Naive thymus-derived CD4-positive, alpha-beta T cell (primary cell): ENCODE measurements at regions not wholly inside any gene's neighbourhood (a gene's known extent, or its start where the extent isn't known, plus 50 kb on each side); places are given as distances from the start of the nearest gene placed in this dataset.

ENCODE experiments used
- ATAC-seq: fragments of 150-1000 bp; cut with Tn5 transposase; 2 replicates; pipeline ENCODE4 v1.10.0; 2021; ENCODE audit warnings: mild to moderate bottlenecking, moderate library complexity
- CTCF ChIA-PET: fragments of 350-600 bp; sonication (Branson Sonifier 250); formaldehyde crosslinking; loops from one replicate; lab custom pipeline; 2021; ENCODE audit warnings: antibody characterized with exemption; lab: Charles Lee
- POLR2A ChIA-PET: fragments of 350-600 bp; sonication (Branson Sonifier 250); formaldehyde crosslinking; loops from one replicate; lab custom pipeline; 2021; ENCODE audit warnings: antibody characterized with exemption, inconsistent platforms; lab: Charles Lee
- DNase-seq, 9 donors: peaks; one replicate each; pipeline versions ENCODE4 v3.0.0 to v3.0.0-alpha.2; 2020 to 2022; ENCODE audit warnings: mixed read lengths in 1 of 9
- H3K27ac ChIP-seq: one replicate; pipeline ENCODE4 v1.7.0; 2013; ENCODE audit warnings: mild to moderate bottlenecking, low read depth, low read length, moderate library complexity
- H3K27me3 ChIP-seq, 2 donors: one replicate each; pipeline ENCODE4 v1.7.0; 2013; ENCODE audit warnings: low read length in 2 of 2, mild to moderate bottlenecking in 2 of 2, moderate library complexity in 2 of 2; ENCODE audit not compliant: control insufficient read depth in 2 of 2, insufficient read depth in 2 of 2
- H3K36me3 ChIP-seq, 3 experiments: 1 replicate in 2 of 3; 2 replicates in 1 of 3; pipeline ENCODE4 v1.7.0; 2013; ENCODE audit warnings: low read length in 3 of 3, mild to moderate bottlenecking in 3 of 3, moderate library complexity in 1 of 3; ENCODE audit not compliant: insufficient read depth in 3 of 3, control insufficient read depth in 2 of 3
- H3K4me1 ChIP-seq, 2 donors: one replicate each; pipeline ENCODE4 v1.7.0; 2013; ENCODE audit warnings: low read length in 2 of 2, mild to moderate bottlenecking in 2 of 2, moderate library complexity in 1 of 2; ENCODE audit not compliant: control insufficient read depth in 2 of 2, insufficient read depth in 2 of 2
- H3K4me3 ChIP-seq: 2 replicates; pipeline ENCODE4 v1.7.0; 2013; ENCODE audit warnings: mild to moderate bottlenecking, low read length
- H3K9me3 ChIP-seq, 3 experiments: 1 replicate in 2 of 3; 2 replicates in 1 of 3; pipeline ENCODE4 v1.7.0; 2013; ENCODE audit warnings: low read length in 3 of 3; ENCODE audit not compliant: control insufficient read depth in 2 of 3
- H3K27ac Mint-ChIP-seq, 9 donors: one replicate each; pipeline ENCODE4 v1.8.0; 2020 to 2022; ENCODE audit warnings: mixed read lengths in 9 of 9, mild to moderate bottlenecking in 8 of 9, moderate library complexity in 5 of 9, inconsistent platforms in 2 of 9
- H3K27me3 Mint-ChIP-seq, 5 donors: one replicate each; pipeline ENCODE4 v1.8.0; 2021 to 2022; ENCODE audit warnings: mixed read lengths in 5 of 5, mild to moderate bottlenecking in 1 of 5
- H3K36me3 Mint-ChIP-seq, 5 donors: one replicate each; pipeline ENCODE4 v1.8.0; 2020 to 2022; ENCODE audit warnings: mixed read lengths in 5 of 5, mild to moderate bottlenecking in 3 of 5, inconsistent platforms in 1 of 5
- H3K4me1 Mint-ChIP-seq, 7 donors: one replicate each; pipeline ENCODE4 v1.8.0; 2020 to 2022; ENCODE audit warnings: mixed read lengths in 7 of 7, mild to moderate bottlenecking in 3 of 7, inconsistent platforms in 1 of 7
- H3K4me3 Mint-ChIP-seq, 10 donors: one replicate each; pipeline ENCODE4 v1.8.0; 2020 to 2022; ENCODE audit warnings: mild to moderate bottlenecking in 10 of 10, mixed read lengths in 10 of 10, moderate library complexity in 6 of 10, inconsistent platforms in 2 of 10
- H3K9me3 Mint-ChIP-seq, 11 donors: one replicate each; pipeline ENCODE4 v1.8.0; 2020 to 2022; ENCODE audit warnings: mixed read lengths in 11 of 11, mild to moderate bottlenecking in 4 of 11, inconsistent platforms in 1 of 11, moderate library complexity in 1 of 11
- intact Hi-C, 2 donors: fragments of 100-400 bp; cut with micrococcal nuclease; formaldehyde crosslinking; loops; one replicate each; pipeline ENCODE4 v1.15.1; 2023

- POLR2A ChIA-PET = no interaction called here
- H3K27ac Mint-ChIP-seq = no peak overlapping the region
- H3K4me3 ChIP-seq = no peak overlapping the region
- peaks cover 0 to 15% (median 0%) of the 10 kb centered on the region in 11 donors for H3K9me3 Mint-ChIP-seq
- ATAC-seq (no peak), DNase-seq (no peak)
- no peaks in the 10 kb centered on the region for H3K4me1 Mint-ChIP-seq
- CTCF ChIA-PET = no interaction called here
- H3K27ac ChIP-seq = no peak overlapping the region
- H3K4me3 Mint-ChIP-seq = no peak overlapping the region
- intact Hi-C loops = no loop called here
- no peaks in the 10 kb centered on the region for H3K4me1 ChIP-seq
- H3K9me3 ChIP-seq = no peaks in the 10 kb centered on the region
- H3K36me3 ChIP-seq = no peaks in the 10 kb centered on the region
- H3K36me3 Mint-ChIP-seq = no peaks in the 10 kb centered on the region
- peaks cover 0 to 17% (median 5%) of the 10 kb centered on the region in 5 donors for H3K27me3 Mint-ChIP-seq
- H3K27me3 ChIP-seq = no peaks in the 10 kb centered on the region
These were observed 433.9 kb upstream of the CPEB2 start for GRCh38 chr4:14568351-14568750.

GRCh38 chr4:14575289-14575688 is 427.0 kb upstream of the CPEB2 start:
- Mint-ChIP-seq H3K4me1 (no peaks in the 10 kb centered on the region), H3K27me3 (peaks cover 0 to 19% (median 0%) of the 10 kb centered on the region in 5 donors), H3K9me3 (peaks cover 0 to 4% (median 0%) of the 10 kb centered on the region in 11 donors), H3K36me3 (no peaks in the 10 kb centered on the region), H3K4me3 (no peak overlapping the region), H3K27ac (no peak overlapping the region)
- no peak for DNase-seq
- ATAC-seq = no peak
- Histone ChIP-seq H3K4me3 (no peak overlapping the region), H3K27ac (no peak overlapping the region), H3K27me3 (no peaks in the 10 kb centered on the region), H3K36me3 (no peaks in the 10 kb centered on the region), H3K9me3 (no peaks in the 10 kb centered on the region), H3K4me1 (no peaks in the 10 kb centered on the region)
- POLR2A ChIA-PET = no interaction called here
- CTCF ChIA-PET = no interaction called here
- intact Hi-C loops = no loop called here

- peaks cover 0 to 4% (median 0%) of the 10 kb centered on the region in 11 donors for H3K9me3 Mint-ChIP-seq
- no peaks in the 10 kb centered on the region for H3K4me1 ChIP-seq
These were observed 426.4 kb upstream of the CPEB2 start for GRCh38 chr4:14575919-14576318.

GRCh38 chr4:14580061-14580460 is 422.2 kb upstream of the CPEB2 start:
- Mint-ChIP-seq H3K36me3 (no peaks in the 10 kb centered on the region), H3K4me1 (no peaks in the 10 kb centered on the region), H3K4me3 (no peak overlapping the region), H3K27me3 (peaks cover 0 to 5% (median 0%) of the 10 kb centered on the region in 5 donors), H3K27ac (no peak overlapping the region), H3K9me3 (peaks cover 0 to 4% (median 0%) of the 10 kb centered on the region in 11 donors)
- intact Hi-C loops = no loop called here
- Histone ChIP-seq H3K4me1 (no peaks in the 10 kb centered on the region), H3K4me3 (no peak overlapping the region), H3K9me3 (no peaks in the 10 kb centered on the region), H3K27me3 (no peaks in the 10 kb centered on the region), H3K27ac (no peak overlapping the region), H3K36me3 (no peaks in the 10 kb centered on the region)
- no peak for DNase-seq
- no peak for ATAC-seq
- ChIA-PET POLR2A (no interaction called here), CTCF (no interaction called here)

More at GRCh38 chr4:14575919-14576318, 426.4 kb upstream of the CPEB2 start:
- Mint-ChIP-seq H3K36me3 (no peaks in the 10 kb centered on the region), H3K27ac (no peak overlapping the region), H3K4me1 (no peaks in the 10 kb centered on the region), H3K27me3 (peaks cover 0 to 19% (median 0%) of the 10 kb centered on the region in 5 donors), H3K4me3 (no peak overlapping the region)
- H3K27ac ChIP-seq = no peak overlapping the region
- no peaks in the 10 kb centered on the region for H3K36me3 ChIP-seq
- H3K4me3 ChIP-seq = no peak overlapping the region
- ChIA-PET CTCF (no interaction called here), POLR2A (no interaction called here)
- no peaks in the 10 kb centered on the region for H3K27me3 ChIP-seq
- no peaks in the 10 kb centered on the region for H3K9me3 ChIP-seq
- intact Hi-C loops = no loop called here
- DNase-seq = no peak
- ATAC-seq = no peak

GRCh38 chr4:14581741-14582140 is 420.5 kb upstream of the CPEB2 start:
- Histone ChIP-seq H3K4me1 (no peaks in the 10 kb centered on the region), H3K27me3 (no peaks in the 10 kb centered on the region), H3K27ac (no peak overlapping the region), H3K36me3 (no peaks in the 10 kb centered on the region), H3K4me3 (no peak overlapping the region), H3K9me3 (no peaks in the 10 kb centered on the region)
- H3K9me3 Mint-ChIP-seq = peaks cover 0 to 8% (median 0%) of the 10 kb centered on the region in 11 donors
- H3K4me3 Mint-ChIP-seq = no peak overlapping the region
- ChIA-PET POLR2A (no interaction called here), CTCF (no interaction called here)
- intact Hi-C loops = no loop called here
- no peaks in the 10 kb centered on the region for H3K4me1 Mint-ChIP-seq
- no peak for ATAC-seq
- no peak overlapping the region for H3K27ac Mint-ChIP-seq
- H3K27me3 Mint-ChIP-seq = peaks cover 0 to 8% (median 5%) of the 10 kb centered on the region in 5 donors
- H3K36me3 Mint-ChIP-seq = peaks cover 0 to 3% (median 0%) of the 10 kb centered on the region in 5 donors
- DNase-seq = no peak

- no peak for DNase-seq
- intact Hi-C loops = no loop called here
- H3K27ac Mint-ChIP-seq = no peak overlapping the region
These were observed 419.6 kb upstream of the CPEB2 start for GRCh38 chr4:14582677-14583076.

GRCh38 chr4:14583331-14583730 is 418.9 kb upstream of the CPEB2 start:
- no peak overlapping the region for H3K27ac Mint-ChIP-seq
- Histone ChIP-seq H3K36me3 (no peaks in the 10 kb centered on the region), H3K4me3 (no peak overlapping the region), H3K27ac (no peak overlapping the region), H3K4me1 (no peaks in the 10 kb centered on the region), H3K27me3 (no peaks in the 10 kb centered on the region), H3K9me3 (no peaks in the 10 kb centered on the region)
- H3K4me3 Mint-ChIP-seq = no peak overlapping the region
- peaks cover 0 to 8% (median 0%) of the 10 kb centered on the region in 11 donors for H3K9me3 Mint-ChIP-seq
- H3K27me3 Mint-ChIP-seq = peaks cover 0 to 8% (median 5%) of the 10 kb centered on the region in 5 donors
- ATAC-seq (no peak), DNase-seq (no peak)
- ChIA-PET POLR2A (no interaction called here), CTCF (no interaction called here)
- intact Hi-C loops = no loop called here
- no peaks in the 10 kb centered on the region for H3K4me1 Mint-ChIP-seq
- H3K36me3 Mint-ChIP-seq = peaks cover 0 to 3% (median 0%) of the 10 kb centered on the region in 5 donors

More at GRCh38 chr4:14582677-14583076, 419.6 kb upstream of the CPEB2 start:
- H3K4me3 ChIP-seq = no peak overlapping the region
- ATAC-seq = no peak
- ChIA-PET CTCF (interaction anchor here (0.6 kb wide), 1 partner anchor 50 kb away, joined by 3 read pairs; no protein-coding TSS in a partner anchor), POLR2A (no interaction called here)
- no peak overlapping the region for H3K27ac ChIP-seq
- no peaks in the 10 kb centered on the region for H3K36me3 ChIP-seq
- H3K27me3 ChIP-seq = no peaks in the 10 kb centered on the region
- no peaks in the 10 kb centered on the region for H3K9me3 ChIP-seq
- Mint-ChIP-seq H3K9me3 (peaks cover 0 to 8% (median 0%) of the 10 kb centered on the region in 11 donors), H3K27me3 (peaks cover 0 to 8% (median 5%) of the 10 kb centered on the region in 5 donors), H3K4me3 (no peak overlapping the region), H3K4me1 (no peaks in the 10 kb centered on the region), H3K36me3 (peaks cover 0 to 3% (median 0%) of the 10 kb centered on the region in 5 donors)
- H3K4me1 ChIP-seq = no peaks in the 10 kb centered on the region
